Fibroblast of villous mesenchyme (primary cell): ENCODE measurements at regions not wholly inside any gene's neighbourhood (a gene's known extent, or its start where the extent isn't known, plus 50 kb on each side); places are given as distances from the start of the nearest gene placed in this dataset.
"Not testable (repeated sequence)": the region's sequence is repeated elsewhere in the genome, so short reads cannot be mapped to it uniquely, and the experiment has no call there.

Experiments
- DNase-seq: peaks from one replicate; pipeline ENCODE4 v3.0.0-alpha.2; 2010; ENCODE audit warnings: low read depth
- H3K4me3 ChIP-seq: 2 replicates; pipeline ENCODE4 v1.5.1; 2011; ENCODE audit warnings: low read depth, mild to moderate bottlenecking, low read length
- CTCF ChIP-seq: IDR thresholded peaks from 2 replicates; pipeline ENCODE4 v1.5.1; 2012; ENCODE audit warnings: low read depth, mild to moderate bottlenecking, low read length; ENCODE audit not compliant: insufficient read depth

GRCh38 chrX:139388254-139388653 is 142.3 kb upstream of the F9 start:
- no peak overlapping the region for H3K4me3 ChIP-seq
- TF ChIP-seq CTCF = no peak
- DNase-seq = no peak

GRCh38 chrX:139382529-139382928 is 148.0 kb upstream of the F9 start:
- H3K4me3 ChIP-seq = no peak overlapping the region
- no peak for TF ChIP-seq CTCF
- DNase-seq = no peak

GRCh38 chrX:139376547-139376946 is 154.0 kb upstream of the F9 start:
- not testable (repeated sequence) for DNase-seq, H3K4me3 ChIP-seq

GRCh38 chrX:139360356-139360755 is 170.2 kb upstream of the F9 start:
- no peak overlapping the region for H3K4me3 ChIP-seq
- no peak for DNase-seq
- no peak for TF ChIP-seq CTCF

GRCh38 chrX:139342594-139342991 is 187.9 kb upstream of the F9 start:
- H3K4me3 ChIP-seq, DNase-seq: not testable (repeated sequence)

- not testable (repeated sequence) for H3K4me3 ChIP-seq, DNase-seq
These were observed 188.5 kb upstream of the F9 start for GRCh38 chrX:139341855-139342593.

GRCh38 chrX:139332441-139332840 is 198.1 kb upstream of the F9 start:
- no peak overlapping the region for H3K4me3 ChIP-seq
- DNase-seq = no peak
- TF ChIP-seq CTCF = no peak

- TF ChIP-seq CTCF = no peak
- no peak for DNase-seq
- H3K4me3 ChIP-seq = no peak overlapping the region
These were observed 203.2 kb upstream of the F9 start for GRCh38 chrX:139327355-139327754.
